ENCODE measurements at regions not wholly inside any gene's neighbourhood (a gene's known extent, or its start where the extent isn't known, plus 50 kb on each side); places are given as distances from the start of the nearest gene placed in this dataset.

- no peak for FAIRE-seq
- H3K4me1 ChIP-seq, result peaks cover 19% of the 10 kb centered on the region; the same call in 2 of the 3 replicates
- DNase-seq (ENCODE audit: low read depth in 1 of 2, low spot score in 1 of 2), result no peak
- peak overlapping the region; percentile 99 for H3K4me2 ChIP-seq
- H3K27ac ChIP-seq, result no peak overlapping the region
- no peaks in the 10 kb centered on the region for H3K9me3 ChIP-seq
- H3K4me3 ChIP-seq, result peak overlapping the region; percentile 63; the same call in 2 of the 3 replicates
- WGBS (ENCODE audit: missing lambda C conversion rate), result 10% methylated on average over 20 of the region's 20 CpGs
- no peak for TF ChIP-seq RARB (CRISPR knock-in tag; IDR thresholded peaks at IDR 0.05)
- TF ChIP-seq TFCP2L1 (CRISPR knock-in tag; IDR thresholded peaks at IDR 0.05), result no peak
- no peak for TF ChIP-seq EHMT2 (IDR thresholded peaks at IDR 0.05; ENCODE audit: low read depth)
- no peak for TF ChIP-seq HDAC2 (IDR thresholded peaks at IDR 0.05)
- CTCF ChIA-PET, result interaction anchor here (0.6 to 1.5 kb wide), 12 partner anchors 8 to 1463 kb away, joined by 3 to 8 read pairs (median 3); no protein-coding TSS in a partner anchor
- ATAC-seq, result peak in 1 of 2 experiments; percentile 37; a peak in 3 of 6 replicates
- POLR2A ChIA-PET, result no interaction called here
Observed at GRCh38 chr12:94874518-94875302, 128.8 kb downstream of the NDUFA12 start.

- WGBS (ENCODE audit: missing lambda C conversion rate), result 6% methylated on average over 30 of the region's 64 CpGs
- H3K4me1 ChIP-seq, result peaks cover 19% of the 10 kb centered on the region; the same call in 2 of the 3 replicates
- ATAC-seq, result peak; percentile 52 to 59
- no peak for FAIRE-seq
- ChIA-PET CTCF (interaction anchor here (0.9 to 1.6 kb wide), 9 partner anchors 11 to 328 kb away, joined by 3 to 7 read pairs (median 3); no protein-coding TSS in a partner anchor), POLR2A (no interaction called here)
- TF ChIP-seq RNF2 (IDR thresholded peaks at IDR 0.05; ENCODE audit: borderline replicate concordance, low read depth), result peak; percentile 85; the same call in 1 of the 2 replicates
- TF ChIP-seq HEYL (CRISPR knock-in tag; IDR thresholded peaks at IDR 0.05), result no peak
- TF ChIP-seq KDM1A (IDR thresholded peaks at IDR 0.05; ENCODE audit: low read depth), result no peak
- peak overlapping the region; percentile 63 for H3K4me3 ChIP-seq
- peak overlapping the region in 1 of 2 experiments; percentile 70; a peak in 3 of 6 replicates for H3K27ac ChIP-seq
- peak overlapping the region; percentile 99 for H3K4me2 ChIP-seq
- peak in 1 of 2 experiments; percentile 26 for DNase-seq (ENCODE audit: low read depth in 1 of 2, low spot score in 1 of 2)
- H3K9me3 ChIP-seq, result no peaks in the 10 kb centered on the region
Observed at GRCh38 chr12:94873734-94874517, 129.6 kb downstream of the NDUFA12 start.

DNA sequence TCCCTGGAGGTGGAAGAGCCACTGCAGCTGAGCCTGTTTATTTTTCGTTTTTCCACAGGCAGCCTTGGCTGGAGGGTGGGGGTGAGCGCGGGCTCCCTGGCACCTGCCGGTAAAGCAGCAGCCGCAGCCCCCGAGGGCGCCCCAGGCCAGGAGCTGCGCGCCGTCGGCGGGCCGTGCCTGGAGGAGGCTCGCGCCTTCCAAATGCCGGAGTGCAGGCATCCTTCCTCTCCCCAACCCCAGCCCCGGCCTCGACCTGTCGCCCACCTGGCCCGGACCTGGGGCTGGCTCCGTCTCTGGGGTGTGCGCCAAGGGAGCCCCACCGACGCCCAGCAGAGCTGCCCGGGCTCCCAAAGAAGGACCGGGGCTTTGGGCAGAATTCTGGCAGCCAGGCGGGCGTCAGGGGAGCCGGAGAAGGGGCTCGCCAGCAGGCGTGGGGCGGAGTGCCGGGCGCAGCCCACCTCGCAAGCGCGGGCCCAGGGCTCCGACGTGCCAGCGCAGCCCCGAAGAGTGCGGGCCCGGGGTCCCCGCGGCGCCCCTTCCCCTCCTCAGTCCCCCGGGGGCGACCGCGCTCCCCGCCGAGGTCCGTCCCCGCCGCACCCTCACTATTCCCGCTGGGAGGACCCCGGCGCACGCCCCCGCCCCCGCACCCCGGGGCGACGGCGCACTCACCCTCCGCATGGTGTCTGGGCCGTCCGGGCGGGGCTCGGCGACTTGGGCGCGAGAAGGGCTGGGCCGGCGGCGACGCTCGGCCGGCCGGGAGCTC, 130.3 kb downstream of the NDUFA12 start:
- Histone ChIP-seq H3K27ac (peak overlapping the region in 1 of 2 experiments; percentile 70; a peak in 3 of 6 replicates), H3K4me2 (peak overlapping the region; percentile 99)

More for the DNA sequence above, 130.3 kb downstream of the NDUFA12 start:
- ChIA-PET CTCF (interaction anchor here (0.9 to 1.6 kb wide), 6 partner anchors 54 to 327 kb away, joined by 3 to 5 read pairs (median 3); no protein-coding TSS in a partner anchor), POLR2A (no interaction called here)
- peak in 1 of 2 experiments; percentile 18; a peak in 4 of 6 replicates for ATAC-seq
- WGBS (ENCODE audit: missing lambda C conversion rate), result 38% methylated on average over 9 of the region's 80 CpGs
- no peak for TF ChIP-seq KDM1A (IDR thresholded peaks at IDR 0.05; ENCODE audit: low read depth)
- TF ChIP-seq EHMT2 (IDR thresholded peaks at IDR 0.05; ENCODE audit: low read depth), result no peak
- TF ChIP-seq CEBPB (IDR thresholded peaks at IDR 0.05), result no peak
- TF ChIP-seq NFE2L2 (conservative IDR thresholded peaks at IDR 0.05; ENCODE audit: low read length), result no peak
- no peak for TF ChIP-seq PHF8 (IDR thresholded peaks at IDR 0.05; ENCODE audit: borderline replicate concordance, low read depth)
- no peak for TF ChIP-seq JUN (IDR thresholded peaks at IDR 0.05)
- TF ChIP-seq, protein P1, sequence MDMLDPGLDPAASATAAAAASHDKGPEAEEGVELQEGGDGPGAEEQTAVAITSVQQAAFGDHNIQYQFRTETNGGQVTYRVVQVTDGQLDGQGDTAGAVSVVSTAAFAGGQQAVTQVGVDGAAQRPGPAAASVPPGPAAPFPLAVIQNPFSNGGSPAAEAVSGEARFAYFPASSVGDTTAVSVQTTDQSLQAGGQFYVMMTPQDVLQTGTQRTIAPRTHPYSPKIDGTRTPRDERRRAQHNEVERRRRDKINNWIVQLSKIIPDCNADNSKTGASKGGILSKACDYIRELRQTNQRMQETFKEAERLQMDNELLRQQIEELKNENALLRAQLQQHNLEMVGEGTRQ (IDR thresholded peaks at IDR 0.05), result no peak
- TF ChIP-seq HEYL (CRISPR knock-in tag; IDR thresholded peaks at IDR 0.05), result no peak
- TF ChIP-seq ATOH8 (CRISPR knock-in tag; IDR thresholded peaks at IDR 0.05; ENCODE audit: low read depth), result no peak
- no peak for TF ChIP-seq REST (IDR thresholded peaks at IDR 0.05)
- no peak for TF ChIP-seq POLR2AphosphoS2 (conservative IDR thresholded peaks at IDR 0.05; ENCODE audit: low read length)
- Histone ChIP-seq H3K4me3 (peak overlapping the region; percentile 63), H3K9me3 (no peaks in the 10 kb centered on the region), H3K4me1 (peaks cover 19% of the 10 kb centered on the region; the same call in 2 of the 3 replicates)
- no peak for DNase-seq (ENCODE audit: low read depth in 1 of 2, low spot score in 1 of 2)
- FAIRE-seq, result no peak
